H1 (cell line): ENCODE measurements at regions not wholly inside any gene's neighbourhood (a gene's known extent, or its start where the extent isn't known, plus 50 kb on each side); places are given as distances from the start of the nearest gene placed in this dataset.

Experiments used
- CTCF ChIA-PET: fragments of 300-600 bp; sonication (Branson Sonifier 250); formaldehyde crosslinking; loops from one replicate; lab custom pipeline; 2021; ENCODE audit not compliant: partially characterized antibody; lab: Charles Lee
- POLR2A ChIA-PET: fragments of 300-600 bp; sonication (Branson Sonifier 250); formaldehyde crosslinking; loops from one replicate; lab custom pipeline; 2021; ENCODE audit warnings: inconsistent platforms; ENCODE audit not compliant: partially characterized antibody; lab: Charles Lee
- DNase-seq, 2 experiments: peaks; one replicate each; pipeline versions ENCODE4 v3.0.0 to v3.0.0-alpha.2; 2010 to 2022; ENCODE audit warnings: low spot score in 2 of 2, low read depth in 1 of 2, mixed read lengths in 1 of 2
- FAIRE-seq: peaks from 2 replicates; lab custom pipeline; 2011; peaks lifted over from hg19 to GRCh38; lab: Jason Lieb, UNC
- H2AFZ ChIP-seq: 2 replicates; pipeline ENCODE4 v1.8.1; 2012; ENCODE audit warnings: low read length, inconsistent platforms
- H2AK5ac ChIP-seq: 2 replicates; pipeline ENCODE4 v1.6.1; 2013; ENCODE audit warnings: low read depth, low read length
- H2BK120ac ChIP-seq: replicated peaks from 2 replicates; pipeline ENCODE3; 2013; ENCODE audit warnings: low read depth, low read length, inconsistent platforms
- H2BK12ac ChIP-seq: 2 replicates; pipeline ENCODE4 v1.6.1; 2013; ENCODE audit warnings: low read depth, low read length
- H2BK15ac ChIP-seq: 2 replicates; pipeline ENCODE4 v1.6.1; 2013; ENCODE audit warnings: low read length
- H2BK20ac ChIP-seq: 2 replicates; pipeline ENCODE4 v1.6.1; 2013; ENCODE audit warnings: low read length
- H2BK5ac ChIP-seq: 2 replicates; pipeline ENCODE4 v1.6.1; 2013; ENCODE audit warnings: low read depth, low read length
- H3K14ac ChIP-seq: 2 replicates; pipeline ENCODE4 v1.6.1; 2013; ENCODE audit warnings: inconsistent platforms; ENCODE audit not compliant: insufficient read length
- H3K18ac ChIP-seq: 2 replicates; pipeline ENCODE4 v1.6.1; 2013; ENCODE audit warnings: low read length; ENCODE audit errors: extremely low read depth
- H3K23ac ChIP-seq: 2 replicates; pipeline ENCODE4 v1.6.1; 2013; ENCODE audit warnings: inconsistent platforms; ENCODE audit not compliant: insufficient read length
- H3K23me2 ChIP-seq: 2 replicates; pipeline ENCODE4 v1.6.1; 2013; ENCODE audit warnings: low read depth, low read length
- H3K27ac ChIP-seq: 2 replicates; pipeline ENCODE4 v1.6.1; 2011; ENCODE audit warnings: low read depth, low read length, inconsistent platforms
- H3K27me3 ChIP-seq, 4 experiments: replicated peaks in 1 of 4; 1 replicate in 1 of 4; 2 replicates in 3 of 4; pipeline versions ENCODE4 v1.6.1 to v1.8.1; 2011 to 2013; ENCODE audit warnings: low read length in 3 of 4, mild to moderate bottlenecking in 3 of 4, inconsistent platforms in 2 of 4, mixed read lengths in 2 of 4, moderate library complexity in 1 of 4; ENCODE audit not compliant: control insufficient read depth in 3 of 4, insufficient read depth in 3 of 4; ENCODE audit errors: extremely low read depth in 1 of 4
- H3K36me3 ChIP-seq, 4 experiments: 2 replicates each; pipeline versions ENCODE4 v1.6.1 to v1.8.1; 2011 to 2013; ENCODE audit warnings: mild to moderate bottlenecking in 4 of 4, low read length in 3 of 4, moderate library complexity in 2 of 4, control low read depth in 1 of 4, inconsistent platforms in 1 of 4; ENCODE audit not compliant: insufficient read depth in 4 of 4, control insufficient read depth in 2 of 4
- H3K4ac ChIP-seq: replicated peaks from 2 replicates; pipeline ENCODE3; 2013; ENCODE audit warnings: low read length, low read depth, mixed read lengths, inconsistent platforms; ENCODE audit not compliant: insufficient read length
- H3K4me1 ChIP-seq, 4 experiments: replicated peaks in 1 of 4; 1 replicate in 1 of 4; 2 replicates in 3 of 4; pipeline versions ENCODE4 v1.6.1 to v1.8.1; 2011 to 2013; ENCODE audit warnings: low read length in 3 of 4, inconsistent platforms in 2 of 4, mixed read lengths in 1 of 4; ENCODE audit not compliant: insufficient read depth in 4 of 4, control insufficient read depth in 3 of 4
- H3K4me2 ChIP-seq, 2 experiments: 2 replicates each; pipeline versions ENCODE4 v1.6.1 to v1.8.1; 2011 to 2013; ENCODE audit warnings: low read depth in 2 of 2, low read length in 2 of 2, control low read depth in 1 of 2, inconsistent platforms in 1 of 2, mild to moderate bottlenecking in 1 of 2; ENCODE audit not compliant: insufficient read depth in 1 of 2
- H3K4me3 ChIP-seq, 4 experiments: fragments of 200-600, 300-600 bp in 1 of 4; sonication (generic), shearing (Covaris generic), sonication (Bioruptor Twin) in 1 of 4; 2 replicates each; pipeline versions ENCODE4 v1.5.1 to v1.8.1; 2011 to 2016; ENCODE audit warnings: low read length in 4 of 4, low read depth in 3 of 4, control low read depth in 2 of 4, inconsistent platforms in 2 of 4, mild to moderate bottlenecking in 2 of 4, mixed read lengths in 1 of 4, moderate library complexity in 1 of 4; ENCODE audit not compliant: insufficient read depth in 2 of 4; ENCODE audit errors: extremely low read depth in 1 of 4
- H3K56ac ChIP-seq: replicated peaks from 2 replicates; pipeline ENCODE3; 2013; ENCODE audit warnings: low read depth, mild to moderate bottlenecking, mixed read lengths, low read length, inconsistent platforms; ENCODE audit not compliant: insufficient read length
- H3K79me1 ChIP-seq: 2 replicates; pipeline ENCODE4 v1.6.1; 2013; ENCODE audit warnings: low read depth, low read length, control low read depth
- H3K79me2 ChIP-seq, 2 experiments: 2 replicates each; pipeline versions ENCODE4 v1.6.1 to v1.8.1; 2012 to 2013; ENCODE audit warnings: low read length in 2 of 2, mild to moderate bottlenecking in 2 of 2, inconsistent platforms in 1 of 2; ENCODE audit not compliant: insufficient read depth in 2 of 2, control insufficient read depth in 1 of 2
- H3K9ac ChIP-seq, 4 experiments: replicated peaks in 1 of 4; 1 replicate in 1 of 4; 2 replicates in 3 of 4; pipeline versions ENCODE4 v1.6.1 to v1.8.1; 2011 to 2013; ENCODE audit warnings: low read depth in 3 of 4, low read length in 3 of 4, control low read depth in 2 of 4, mild to moderate bottlenecking in 2 of 4, moderate library complexity in 2 of 4, inconsistent platforms in 1 of 4; ENCODE audit errors: extremely low read depth in 1 of 4
- H3K9me3 ChIP-seq, 2 experiments: 2 replicates each; pipeline versions ENCODE4 v1.6.1 to v1.8.1; 2012 to 2013; ENCODE audit warnings: mild to moderate bottlenecking in 2 of 2, moderate library complexity in 2 of 2, control low read depth in 1 of 2, inconsistent platforms in 1 of 2, low read depth in 1 of 2, low read length in 1 of 2, mixed read lengths in 1 of 2; ENCODE audit not compliant: insufficient read depth in 2 of 2
- H4K20me1 ChIP-seq, 2 experiments: replicated peaks in 1 of 2; 2 replicates each; pipeline versions ENCODE3 to v1.8.1; 2011 to 2013; ENCODE audit warnings: inconsistent platforms in 2 of 2, low read length in 2 of 2, mild to moderate bottlenecking in 1 of 2; ENCODE audit not compliant: insufficient read depth in 2 of 2, control insufficient read depth in 1 of 2
- H4K5ac ChIP-seq: 2 replicates; pipeline ENCODE4 v1.6.1; 2013; ENCODE audit warnings: low read length, low read depth, mixed read lengths, inconsistent platforms; ENCODE audit not compliant: insufficient read length
- H4K8ac ChIP-seq: 2 replicates; pipeline ENCODE4 v1.8.0; 2013; ENCODE audit warnings: mild to moderate bottlenecking, moderate library complexity, low read length, inconsistent platforms; ENCODE audit not compliant: insufficient read depth; ENCODE audit errors: extremely low read depth
- H4K91ac ChIP-seq: replicated peaks from 2 replicates; pipeline ENCODE3; 2013; ENCODE audit warnings: low read length, mixed read lengths, inconsistent platforms; ENCODE audit not compliant: insufficient read length
- ASH2L ChIP-seq: fragments of 200-600, 300-600 bp; sonication (generic); IDR thresholded peaks from one replicate; pipeline ENCODE4 v1.7.1; 2017; ENCODE audit warnings: low read length
- ATF2 ChIP-seq: IDR thresholded peaks from 2 replicates; pipeline ENCODE4 v1.6.1; 2012; ENCODE audit warnings: low read length, inconsistent platforms
- CBX8 ChIP-seq: fragments of 300-800, 300-1000 bp; sonication (generic); IDR thresholded peaks from 2 replicates; pipeline ENCODE4 v1.7.1; 2016; ENCODE audit warnings: low read depth, low read length, borderline replicate concordance
- EGR1 ChIP-seq: IDR thresholded peaks from 2 replicates; pipeline ENCODE4 v1.6.1; 2011; ENCODE audit warnings: low read depth, low read length, borderline replicate concordance
- GABPA ChIP-seq: IDR thresholded peaks from 2 replicates; pipeline ENCODE4 v1.6.1; 2011; ENCODE audit warnings: mild to moderate bottlenecking, low read length, moderate library complexity, borderline replicate concordance; ENCODE audit not compliant: insufficient read depth
- KDM1A ChIP-seq: fragments of 200-600, 300-600 bp; sonication (generic); IDR thresholded peaks from 2 replicates; pipeline ENCODE4 v1.7.1; 2016; ENCODE audit warnings: mild to moderate bottlenecking, low read length, borderline replicate concordance
- NANOG ChIP-seq: IDR thresholded peaks from 2 replicates; pipeline ENCODE4 v1.6.1; 2011; ENCODE audit warnings: low read length, low read depth, mild to moderate bottlenecking, inconsistent platforms; ENCODE audit not compliant: insufficient read depth, poor library complexity, severe bottlenecking
- NRF1 ChIP-seq: IDR thresholded peaks from 2 replicates; pipeline ENCODE4 v1.6.1; 2011; ENCODE audit warnings: mild to moderate bottlenecking, low read depth, low read length, improper control_type of control experiment
- RNF2 ChIP-seq: fragments of 200-900, 300-1000 bp; sonication (generic); IDR thresholded peaks from 2 replicates; pipeline ENCODE4 v1.7.1; 2016; ENCODE audit warnings: borderline replicate concordance, low read depth, mild to moderate bottlenecking, antibody characterized with exemption, low read length; ENCODE audit not compliant: poor library complexity, severe bottlenecking; ENCODE audit errors: missing control alignments
- SP2 ChIP-seq: IDR thresholded peaks from 2 replicates; pipeline ENCODE4 v1.6.1; 2012; ENCODE audit warnings: mild to moderate bottlenecking, low read length, inconsistent platforms
- SP4 ChIP-seq: IDR thresholded peaks from 2 replicates; pipeline ENCODE4 v1.6.1; 2012; ENCODE audit warnings: low read length, inconsistent platforms
- TCF12 ChIP-seq: IDR thresholded peaks from 2 replicates; pipeline ENCODE4 v1.6.1; 2011; ENCODE audit warnings: low read depth, mild to moderate bottlenecking, low read length
- YY1 ChIP-seq: IDR thresholded peaks from 2 replicates; pipeline ENCODE4 v1.6.1; 2011; ENCODE audit warnings: low read depth, mild to moderate bottlenecking, low read length
- ZNF274 ChIP-seq: IDR thresholded peaks from 2 replicates; pipeline ENCODE4 v1.7.0; 2012; ENCODE audit warnings: low read length, borderline replicate concordance; ENCODE audit errors: extremely low read depth
- WGBS, 2 experiments: shearing (Covaris generic) in 1 of 2; methylation state at CpG; one replicate each; pipeline versions ENCODE4 v1.1.6 to v1.1.7; 2013 to 2015; ENCODE audit warnings: low lambda C conversion rate in 2 of 2, mixed read lengths in 2 of 2, inconsistent platforms in 1 of 2, low coverage in 1 of 2, missing lambda C conversion rate in 1 of 2; ENCODE audit not compliant: insufficient replicate concordance in 2 of 2, insufficient coverage in 1 of 2, insufficient read length in 1 of 2; ENCODE audit errors: extremely low coverage in 1 of 2, missing lambda C conversion rate in 1 of 2; 5-methylcytosine and 5-hydroxymethylcytosine counted together

- H2AFZ ChIP-seq, result peak overlapping the region; percentile 88
- H2BK12ac ChIP-seq, result no peak overlapping the region
- no peaks in the 10 kb centered on the region for H3K79me2 ChIP-seq
- H4K5ac ChIP-seq, result no peak overlapping the region
- H3K23ac ChIP-seq, result no peak overlapping the region
- H3K9me3 ChIP-seq, result no peaks in the 10 kb centered on the region
- H3K14ac ChIP-seq, result no peak overlapping the region
- DNase-seq (no peak), FAIRE-seq (no peak)
- no peak overlapping the region for H2BK5ac ChIP-seq
- no peak overlapping the region for H3K4me2 ChIP-seq
- no peak overlapping the region for H4K91ac ChIP-seq
- ChIA-PET POLR2A (no interaction called here), CTCF (no interaction called here)
- no peaks in the 10 kb centered on the region for H3K23me2 ChIP-seq
- no peak overlapping the region for H3K27ac ChIP-seq
- WGBS, 2 experiments, result 100% methylated on average over 2 of the region's 2 CpGs; no CpG with 5 or more reads in 1 of the 2 experiments
- no peak overlapping the region for H3K18ac ChIP-seq
- H2BK120ac ChIP-seq, result no peak overlapping the region
- no peaks in the 10 kb centered on the region for H3K4me1 ChIP-seq
- H3K27me3 ChIP-seq, result peaks cover 0 to 1% (median 0%) of the 10 kb centered on the region in 4 experiments; a peak in 1 of 7 replicates
- no peak overlapping the region for H2BK20ac ChIP-seq
- no peak overlapping the region for H3K9ac ChIP-seq
- H3K36me3 ChIP-seq, result no peaks in the 10 kb centered on the region
- H2AK5ac ChIP-seq, result no peak overlapping the region
- no peaks in the 10 kb centered on the region for H4K20me1 ChIP-seq
- H3K79me1 ChIP-seq, result no peaks in the 10 kb centered on the region
- H2BK15ac ChIP-seq, result no peak overlapping the region
- no peak overlapping the region for H3K4ac ChIP-seq
- H4K8ac ChIP-seq, result no peak overlapping the region
- H3K4me3 ChIP-seq, result no peak overlapping the region
- no peak overlapping the region for H3K56ac ChIP-seq
- TF ChIP-seq RNF2 (no peak), CBX8 (no peak), ATF2 (no peak), SP2 (no peak), ASH2L (no peak), SP4 (no peak), ZNF274 (no peak), GABPA (no peak), EGR1 (no peak), NANOG (no peak), YY1 (no peak), TCF12 (no peak), NRF1 (no peak), KDM1A (no peak)
These were observed 278.5 kb downstream of the PLOD2 start for GRCh38 chr3:145882436-145882835.
